ENCODE measurements at regions not wholly inside any gene's neighbourhood (a gene's known extent, or its start where the extent isn't known, plus 50 kb on each side); places are given as distances from the start of the nearest gene placed in this dataset.

- H3K4me2 ChIP-seq (ENCODE audit: insufficient read depth, low read length), result no peak overlapping the region
- H3K4me1 ChIP-seq (replicated peaks in 1 of 2; ENCODE audit: control insufficient read depth in 2 of 2, insufficient read depth in 2 of 2, low read length in 2 of 2), result no peaks in the 10 kb centered on the region
- H3K27ac ChIP-seq (ENCODE audit: extremely low read depth, low read depth, low read length), result no peak overlapping the region
- H3K9ac ChIP-seq (ENCODE audit: insufficient read depth in 1 of 2, low read depth in 2 of 2, low read length in 2 of 2), result no peak overlapping the region
- H3K79me2 ChIP-seq (ENCODE audit: control insufficient read depth, insufficient read depth, low read length), result no peaks in the 10 kb centered on the region
- DNase-seq (ENCODE audit: extremely low read depth in 1 of 4, low spot score in 3 of 4), result no peak
- H3K9me1 ChIP-seq (ENCODE audit: control insufficient read depth, insufficient read depth, low read length), result no peaks in the 10 kb centered on the region
- WGBS (ENCODE audit: insufficient coverage, low coverage, missing lambda C conversion rate), result 0% methylated on average over 2 of the region's 4 CpGs
- no peaks in the 10 kb centered on the region for H3K36me3 ChIP-seq (ENCODE audit: control insufficient read depth, insufficient read depth, low read length)
- no peaks in the 10 kb centered on the region for H4K20me1 ChIP-seq (replicated peaks; ENCODE audit: control insufficient read depth, insufficient read depth, low read length)
- ATAC-seq, result no peak
- ChIA-PET CTCF (ENCODE audit: low intra/inter-chr PET ratio) (no interaction called here), POLR2A (interaction anchor here (0.6 kb wide), 1 partner anchor 11 kb away, joined by 4 read pairs; no protein-coding TSS in a partner anchor)
- no peaks in the 10 kb centered on the region for H3K9me3 ChIP-seq (replicated peaks; ENCODE audit: control insufficient read depth, insufficient read depth, low read depth, low read length)
- FAIRE-seq, result no peak
- H3K27me3 ChIP-seq (ENCODE audit: control insufficient read depth in 2 of 2, insufficient read depth in 2 of 2, low read length in 2 of 2), result no peaks in the 10 kb centered on the region; a peak in 2 of 5 replicates
- no peak overlapping the region for H3K4me3 ChIP-seq
- H2AFZ ChIP-seq (ENCODE audit: low read depth, low read length), result no peak overlapping the region
- TF ChIP-seq NR0B1 (IDR thresholded peaks at IDR 0.05; ENCODE audit: partially characterized antibody), result no peak
- in situ Hi-C loops (cut with MboI) (no loop called here), intact Hi-C loops (cut with micrococcal nuclease) (no loop called here)
- BruUV-seq (replicated peaks), result no TSS peak
These were observed 63.0 kb upstream of the ANKRD34C start for GRCh38 chr15:79219393-79220056.

DNA sequence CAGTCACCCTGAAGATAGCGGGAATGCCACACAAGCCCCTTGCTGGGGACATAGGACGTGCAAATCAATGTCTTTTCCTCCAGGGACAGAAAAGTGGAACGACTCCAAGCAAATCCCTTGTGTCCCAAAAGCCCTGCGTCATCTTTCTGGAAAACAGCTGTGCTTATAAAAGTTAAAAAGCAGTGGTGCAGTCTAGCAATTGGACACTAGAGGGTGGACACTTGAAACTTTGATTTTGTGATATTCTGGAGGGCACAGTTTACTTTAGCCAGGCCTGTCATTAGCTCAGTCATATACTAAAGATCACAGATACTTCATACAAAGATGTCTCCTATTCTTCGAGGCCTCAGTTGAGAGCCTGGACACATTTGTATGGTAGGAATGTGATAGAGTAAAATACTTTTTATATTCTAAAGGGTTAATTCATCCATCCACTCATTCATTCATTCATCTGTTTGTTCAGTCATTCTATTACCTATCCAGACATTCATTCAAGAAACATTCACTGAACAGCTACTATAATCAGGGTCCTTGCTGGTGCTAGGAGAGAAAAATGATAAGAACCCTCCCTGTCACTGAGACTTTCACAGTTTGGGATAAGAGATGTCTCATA, 63.8 kb upstream of the ANKRD34C start:
- 3% methylated on average over 5 of the region's 5 CpGs for WGBS (ENCODE audit: insufficient coverage, low coverage, missing lambda C conversion rate)
- DNase-seq (ENCODE audit: extremely low read depth in 1 of 4, low spot score in 3 of 4) (peak in 2 of 4 experiments; percentile 21 to 22), FAIRE-seq (peak; percentile 35), ATAC-seq (no peak)
- no peaks in the 10 kb centered on the region; a peak in 2 of 5 replicates for H3K27me3 ChIP-seq (ENCODE audit: control insufficient read depth in 2 of 2, insufficient read depth in 2 of 2, low read length in 2 of 2)
- no peak for TF ChIP-seq CBX1 (IDR thresholded peaks at IDR 0.05; ENCODE audit: low read depth)
- TF ChIP-seq ZNF24 (IDR thresholded peaks at IDR 0.05), result 0 out of 2 replicates have a peak, but pooled peaks have one; percentile 34
- TF ChIP-seq RAD21 (CRISPR knock-in tag; conservative IDR thresholded peaks at IDR 0.05 in 1 of 2, IDR thresholded peaks at IDR 0.05 in 1 of 2), result peak in 1 of 2 experiments; percentile 12; a peak in 1 of 4 replicates
- no peak for TF ChIP-seq L3MBTL2 (IDR thresholded peaks at IDR 0.05)
- TF ChIP-seq, protein P1, sequence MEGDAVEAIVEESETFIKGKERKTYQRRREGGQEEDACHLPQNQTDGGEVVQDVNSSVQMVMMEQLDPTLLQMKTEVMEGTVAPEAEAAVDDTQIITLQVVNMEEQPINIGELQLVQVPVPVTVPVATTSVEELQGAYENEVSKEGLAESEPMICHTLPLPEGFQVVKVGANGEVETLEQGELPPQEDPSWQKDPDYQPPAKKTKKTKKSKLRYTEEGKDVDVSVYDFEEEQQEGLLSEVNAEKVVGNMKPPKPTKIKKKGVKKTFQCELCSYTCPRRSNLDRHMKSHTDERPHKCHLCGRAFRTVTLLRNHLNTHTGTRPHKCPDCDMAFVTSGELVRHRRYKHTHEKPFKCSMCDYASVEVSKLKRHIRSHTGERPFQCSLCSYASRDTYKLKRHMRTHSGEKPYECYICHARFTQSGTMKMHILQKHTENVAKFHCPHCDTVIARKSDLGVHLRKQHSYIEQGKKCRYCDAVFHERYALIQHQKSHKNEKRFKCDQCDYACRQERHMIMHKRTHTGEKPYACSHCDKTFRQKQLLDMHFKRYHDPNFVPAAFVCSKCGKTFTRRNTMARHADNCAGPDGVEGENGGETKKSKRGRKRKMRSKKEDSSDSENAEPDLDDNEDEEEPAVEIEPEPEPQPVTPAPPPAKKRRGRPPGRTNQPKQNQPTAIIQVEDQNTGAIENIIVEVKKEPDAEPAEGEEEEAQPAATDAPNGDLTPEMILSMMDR (IDR thresholded peaks at IDR 0.05 in 2 of 3, conservative IDR thresholded peaks at IDR 0.05 in 1 of 3; ENCODE audit: insufficient read depth in 2 of 3, low read depth in 1 of 3, low read length in 3 of 3), result peak in 2 of 3 experiments; percentile 22 to 35; a peak in 2 of 6 replicates
- in situ Hi-C loops (cut with MboI) (no loop called here), intact Hi-C loops (cut with micrococcal nuclease) (no loop called here)
- H2AFZ ChIP-seq (ENCODE audit: low read depth, low read length), result no peak overlapping the region
- ChIA-PET CTCF (ENCODE audit: low intra/inter-chr PET ratio) (no interaction called here), POLR2A (no interaction called here)
- H3K27ac ChIP-seq (ENCODE audit: extremely low read depth, low read depth, low read length), result no peak overlapping the region
- no peak overlapping the region for H3K4me2 ChIP-seq (ENCODE audit: insufficient read depth, low read length)
- H3K9me3 ChIP-seq (replicated peaks; ENCODE audit: control insufficient read depth, insufficient read depth, low read depth, low read length), result no peaks in the 10 kb centered on the region
- H3K4me3 ChIP-seq, result no peak overlapping the region
- H4K20me1 ChIP-seq (replicated peaks; ENCODE audit: control insufficient read depth, insufficient read depth, low read length), result no peaks in the 10 kb centered on the region
- no peaks in the 10 kb centered on the region for H3K4me1 ChIP-seq (replicated peaks in 1 of 2; ENCODE audit: control insufficient read depth in 2 of 2, insufficient read depth in 2 of 2, low read length in 2 of 2)
- H3K36me3 ChIP-seq (ENCODE audit: control insufficient read depth, insufficient read depth, low read length), result no peaks in the 10 kb centered on the region
- H3K9me1 ChIP-seq (ENCODE audit: control insufficient read depth, insufficient read depth, low read length), result no peaks in the 10 kb centered on the region
- H3K79me2 ChIP-seq (ENCODE audit: control insufficient read depth, insufficient read depth, low read length), result no peaks in the 10 kb centered on the region
- no TSS peak for BruUV-seq (replicated peaks)
- no peak overlapping the region for H3K9ac ChIP-seq (ENCODE audit: insufficient read depth in 1 of 2, low read depth in 2 of 2, low read length in 2 of 2)
